ENCODE measurements at regions not wholly inside any gene's neighbourhood (a gene's known extent, or its start where the extent isn't known, plus 50 kb on each side); places are given as distances from the start of the nearest gene placed in this dataset.

GRCh38 chr2:144088863-144089262 lies 431.1 kb downstream of the ZEB2 start:
- Histone ChIP-seq H3K27me3 (ENCODE audit: control insufficient read depth, insufficient read depth, low read length) (no peaks in the 10 kb centered on the region), H3K36me3 (ENCODE audit: control insufficient read depth, insufficient read depth, low read length) (no peaks in the 10 kb centered on the region), H3K4me3 (ENCODE audit: low read depth, low read length) (no peak overlapping the region)
- DNase-seq (ENCODE audit: low read depth), result no peak
- TF ChIP-seq CTCF (IDR thresholded peaks at IDR 0.05; ENCODE audit: insufficient read depth, low read length, poor library complexity, severe bottlenecking), result no peak

- H3K36me3 ChIP-seq (ENCODE audit: control insufficient read depth, insufficient read depth, low read length), result no peaks in the 10 kb centered on the region
- TF ChIP-seq CTCF (IDR thresholded peaks at IDR 0.05; ENCODE audit: insufficient read depth, low read length, poor library complexity, severe bottlenecking), result no peak
- H3K4me3 ChIP-seq (ENCODE audit: low read depth, low read length), result no peak overlapping the region
- no peak for DNase-seq (ENCODE audit: low read depth)
- no peaks in the 10 kb centered on the region for H3K27me3 ChIP-seq (ENCODE audit: control insufficient read depth, insufficient read depth, low read length)
Observed at GRCh38 chr2:144086965-144087364, 433.0 kb downstream of the ZEB2 start.

GRCh38 chr2:144085016-144085415 lies 434.9 kb downstream of the ZEB2 start:
- no peaks in the 10 kb centered on the region for H3K36me3 ChIP-seq (ENCODE audit: control insufficient read depth, insufficient read depth, low read length)
- no peak for DNase-seq (ENCODE audit: low read depth)

GRCh38 chr2:144084114-144084661 lies 435.7 kb downstream of the ZEB2 start:
- DNase-seq (ENCODE audit: low read depth), result peak; percentile 81
- Histone ChIP-seq H3K4me3 (ENCODE audit: low read depth, low read length) (no peak overlapping the region), H3K27me3 (ENCODE audit: control insufficient read depth, insufficient read depth, low read length) (no peaks in the 10 kb centered on the region), H3K36me3 (ENCODE audit: control insufficient read depth, insufficient read depth, low read length) (no peaks in the 10 kb centered on the region)
- TF ChIP-seq CTCF (IDR thresholded peaks at IDR 0.05; ENCODE audit: insufficient read depth, low read length, poor library complexity, severe bottlenecking), result no peak

More at GRCh38 chr2:144085016-144085415, 434.9 kb downstream of the ZEB2 start:
- no peak for TF ChIP-seq CTCF (IDR thresholded peaks at IDR 0.05; ENCODE audit: insufficient read depth, low read length, poor library complexity, severe bottlenecking)
- no peak overlapping the region for H3K4me3 ChIP-seq (ENCODE audit: low read depth, low read length)
- H3K27me3 ChIP-seq (ENCODE audit: control insufficient read depth, insufficient read depth, low read length), result no peaks in the 10 kb centered on the region

- no peak overlapping the region for H3K4me3 ChIP-seq (ENCODE audit: low read depth, low read length)
- no peak for DNase-seq (ENCODE audit: low read depth)
- TF ChIP-seq CTCF (IDR thresholded peaks at IDR 0.05; ENCODE audit: insufficient read depth, low read length, poor library complexity, severe bottlenecking), result no peak
- H3K27me3 ChIP-seq (ENCODE audit: control insufficient read depth, insufficient read depth, low read length), result no peaks in the 10 kb centered on the region
- H3K36me3 ChIP-seq (ENCODE audit: control insufficient read depth, insufficient read depth, low read length), result no peaks in the 10 kb centered on the region
Observed at GRCh38 chr2:144083211-144083610, 436.7 kb downstream of the ZEB2 start.

- no peaks in the 10 kb centered on the region for H3K36me3 ChIP-seq (ENCODE audit: control insufficient read depth, insufficient read depth, low read length)
- no peak for TF ChIP-seq CTCF (IDR thresholded peaks at IDR 0.05; ENCODE audit: insufficient read depth, low read length, poor library complexity, severe bottlenecking)
- H3K4me3 ChIP-seq (ENCODE audit: low read depth, low read length), result no peak overlapping the region
- H3K27me3 ChIP-seq (ENCODE audit: control insufficient read depth, insufficient read depth, low read length), result no peaks in the 10 kb centered on the region
- DNase-seq (ENCODE audit: low read depth), result no peak
Observed at GRCh38 chr2:144082777-144083176, 437.1 kb downstream of the ZEB2 start.
